LNCAP (cell line): ENCODE measurements at regions not wholly inside any gene's neighbourhood (a gene's known extent, or its start where the extent isn't known, plus 50 kb on each side); places are given as distances from the start of the nearest gene placed in this dataset.
A peak's percentile ranks its signal among the peaks of the same experiment; 100 is the strongest.

Source experiments
- TF ChIP-seq, protein P1 (sequence below): fragments of 450-650 bp; IDR thresholded peaks from 2 replicates; pipeline ENCODE4 v1.5.1; 2017; ENCODE audit warnings: mild to moderate bottlenecking

DNA sequence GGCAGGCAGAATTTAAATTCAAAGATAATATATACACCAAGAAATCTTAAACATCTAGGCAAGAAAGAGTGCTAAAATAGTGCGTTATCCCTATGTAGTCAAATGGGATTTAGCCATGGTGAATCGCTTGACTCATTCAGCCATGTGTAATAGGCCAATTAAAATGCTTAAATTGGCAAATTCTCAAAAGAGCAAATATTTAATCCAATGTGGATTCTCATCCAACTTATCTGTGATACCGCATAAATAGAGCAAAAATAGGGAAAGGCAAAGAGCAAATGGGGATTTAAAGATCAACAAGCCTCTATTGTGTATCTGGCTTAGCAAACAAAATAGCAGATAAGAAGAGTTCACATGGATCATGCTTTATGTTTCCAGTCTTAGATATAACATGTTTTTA, 123.2 kb upstream of the RPRM start:
- TF ChIP-seq, protein P1, sequence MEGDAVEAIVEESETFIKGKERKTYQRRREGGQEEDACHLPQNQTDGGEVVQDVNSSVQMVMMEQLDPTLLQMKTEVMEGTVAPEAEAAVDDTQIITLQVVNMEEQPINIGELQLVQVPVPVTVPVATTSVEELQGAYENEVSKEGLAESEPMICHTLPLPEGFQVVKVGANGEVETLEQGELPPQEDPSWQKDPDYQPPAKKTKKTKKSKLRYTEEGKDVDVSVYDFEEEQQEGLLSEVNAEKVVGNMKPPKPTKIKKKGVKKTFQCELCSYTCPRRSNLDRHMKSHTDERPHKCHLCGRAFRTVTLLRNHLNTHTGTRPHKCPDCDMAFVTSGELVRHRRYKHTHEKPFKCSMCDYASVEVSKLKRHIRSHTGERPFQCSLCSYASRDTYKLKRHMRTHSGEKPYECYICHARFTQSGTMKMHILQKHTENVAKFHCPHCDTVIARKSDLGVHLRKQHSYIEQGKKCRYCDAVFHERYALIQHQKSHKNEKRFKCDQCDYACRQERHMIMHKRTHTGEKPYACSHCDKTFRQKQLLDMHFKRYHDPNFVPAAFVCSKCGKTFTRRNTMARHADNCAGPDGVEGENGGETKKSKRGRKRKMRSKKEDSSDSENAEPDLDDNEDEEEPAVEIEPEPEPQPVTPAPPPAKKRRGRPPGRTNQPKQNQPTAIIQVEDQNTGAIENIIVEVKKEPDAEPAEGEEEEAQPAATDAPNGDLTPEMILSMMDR: no peak

DNA sequence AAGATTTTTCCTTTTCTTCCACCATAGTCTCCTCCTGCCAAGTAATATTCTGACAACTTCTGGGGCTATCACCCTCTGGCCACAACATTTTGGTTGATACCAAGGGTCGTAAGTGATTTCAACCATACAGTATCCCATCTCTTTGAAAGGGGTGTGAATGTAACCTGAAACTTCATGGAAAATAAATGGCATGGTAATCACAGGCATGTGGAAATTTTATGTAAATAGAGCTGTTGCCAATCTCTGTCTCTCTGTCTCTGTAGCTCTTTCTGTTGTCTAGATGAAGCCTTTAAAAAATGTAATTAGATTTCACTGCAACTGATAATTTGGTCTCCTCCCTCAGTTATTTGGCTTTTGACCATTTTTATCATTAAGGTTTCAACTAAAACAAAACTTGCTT, 125.6 kb upstream of the RPRM start:
- TF ChIP-seq, protein P1: no peak

DNA sequence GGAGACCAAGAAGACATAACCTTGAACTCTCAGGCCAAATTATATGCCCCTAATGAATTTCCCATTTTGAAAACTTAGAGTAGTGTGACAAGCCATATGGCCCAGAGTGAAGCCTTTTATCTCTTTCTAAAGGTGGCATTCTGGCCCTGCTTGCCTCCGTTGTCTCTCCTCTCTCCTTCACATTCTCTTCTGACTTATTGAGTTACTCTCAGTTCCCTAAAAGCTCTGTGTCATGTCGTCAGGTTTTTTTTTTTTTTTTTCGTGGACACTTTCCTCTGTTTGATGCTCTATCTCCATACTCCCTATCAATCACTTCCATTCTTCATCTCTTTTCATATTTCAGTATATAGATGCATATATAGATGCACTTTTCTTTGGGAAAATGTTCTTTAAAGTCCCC, 128.1 kb upstream of the RPRM start:
- TF ChIP-seq, protein P1: no peak

DNA sequence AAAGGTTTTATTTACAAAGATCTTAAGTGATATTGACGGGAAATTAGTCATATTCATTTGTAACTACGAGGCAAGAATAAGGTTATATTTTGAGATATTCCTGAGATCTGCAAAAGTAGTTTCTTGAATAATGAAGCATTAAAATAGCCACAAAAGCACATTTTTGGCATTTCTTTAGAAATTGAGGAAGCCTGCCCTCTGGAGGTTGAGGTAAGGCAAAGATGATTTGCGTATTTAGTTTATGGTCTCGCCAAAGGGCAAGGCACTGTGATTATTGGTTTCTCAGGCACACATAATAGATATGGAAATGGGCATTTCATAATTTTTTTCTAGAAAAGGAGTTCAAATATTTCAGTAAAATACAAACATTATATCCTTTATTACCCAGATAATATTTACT, 143.7 kb upstream of the RPRM start:
- TF ChIP-seq, protein P1: peak; percentile 41

DNA sequence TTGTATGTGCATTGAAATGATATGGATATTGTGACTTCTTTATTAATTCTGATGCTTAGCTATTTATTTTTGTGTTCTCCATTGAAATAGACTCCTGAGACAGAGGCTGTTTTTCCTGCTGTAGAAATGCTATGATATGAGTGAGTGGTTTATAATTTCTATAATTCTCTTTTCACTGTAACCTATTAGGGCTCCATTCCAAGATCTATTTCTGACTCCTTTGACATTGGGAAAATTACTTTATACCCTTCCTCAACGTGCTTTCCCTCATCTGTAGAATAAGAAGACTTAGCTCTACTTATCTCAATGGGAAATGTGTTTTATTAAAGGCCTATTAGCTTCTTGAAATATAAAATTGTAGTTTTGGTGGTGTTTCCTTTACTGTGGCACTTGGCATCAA, 144.5 kb upstream of the RPRM start:
- TF ChIP-seq, protein P1: no peak

DNA sequence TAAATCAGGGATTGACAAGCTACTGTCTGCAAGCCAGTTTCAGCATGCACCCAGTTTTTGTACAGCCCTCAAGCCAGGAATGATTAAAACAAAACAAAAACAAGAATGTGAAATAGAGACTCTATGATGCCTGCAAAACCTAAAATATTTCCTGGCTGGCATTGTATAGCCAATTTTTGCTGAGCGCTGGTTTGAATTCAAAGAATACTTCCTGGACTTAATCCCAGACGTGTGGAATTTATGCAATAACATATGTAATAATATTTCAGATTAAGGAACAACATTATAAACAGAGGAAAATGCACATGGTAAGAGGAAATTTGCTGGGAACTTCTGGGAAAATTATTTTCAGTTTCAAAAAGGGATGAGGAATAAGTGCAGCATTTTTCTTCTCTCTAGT, 148.1 kb upstream of the RPRM start:
- TF ChIP-seq, protein P1: no peak

DNA sequence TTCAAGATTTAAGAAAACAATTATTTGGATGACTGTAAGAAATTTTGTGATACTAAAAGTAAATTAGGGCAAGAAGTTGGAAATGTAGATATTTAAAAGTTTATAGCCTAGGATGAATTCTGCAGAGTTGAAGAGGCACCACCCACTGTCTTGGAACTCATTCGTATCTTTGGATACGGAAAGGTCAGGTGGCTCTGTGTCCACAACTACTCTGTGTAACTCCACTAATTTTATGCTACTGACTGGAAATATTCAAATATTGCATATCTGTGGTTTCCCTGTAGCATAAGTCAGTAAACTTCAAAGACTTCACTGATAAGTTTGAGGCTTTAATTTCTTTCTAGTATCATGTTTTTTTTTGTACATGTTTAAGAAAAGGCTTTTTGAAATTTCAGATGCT, 156.9 kb upstream of the RPRM start:
- TF ChIP-seq, protein P1: no peak

DNA sequence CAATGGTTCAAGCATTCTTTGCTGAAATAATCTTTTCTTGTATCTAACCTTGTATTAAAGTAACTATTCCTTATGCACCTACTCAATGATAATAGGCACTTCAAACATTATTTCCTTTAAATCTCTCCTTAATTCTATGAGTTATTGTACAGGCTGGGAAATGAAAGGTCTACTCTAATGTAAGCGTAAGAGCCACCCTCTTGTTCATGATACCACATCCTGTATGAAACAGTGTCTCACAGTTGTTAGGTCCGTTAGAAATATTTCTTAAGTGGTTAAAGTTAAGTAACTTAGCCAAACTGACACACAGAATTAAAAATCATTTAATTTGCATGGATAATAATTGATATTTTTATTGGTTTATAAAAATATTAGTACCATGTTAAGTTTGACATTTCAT, 162.5 kb upstream of the RPRM start:
- TF ChIP-seq, protein P1: no peak
